ENCODE measurements at regions not wholly inside any gene's neighbourhood (a gene's known extent, or its start where the extent isn't known, plus 50 kb on each side); places are given as distances from the start of the nearest gene placed in this dataset.
"Not testable (repeated sequence)": the region's sequence is repeated elsewhere in the genome, so short reads cannot be mapped to it uniquely, and the experiment has no call there.

DNA sequence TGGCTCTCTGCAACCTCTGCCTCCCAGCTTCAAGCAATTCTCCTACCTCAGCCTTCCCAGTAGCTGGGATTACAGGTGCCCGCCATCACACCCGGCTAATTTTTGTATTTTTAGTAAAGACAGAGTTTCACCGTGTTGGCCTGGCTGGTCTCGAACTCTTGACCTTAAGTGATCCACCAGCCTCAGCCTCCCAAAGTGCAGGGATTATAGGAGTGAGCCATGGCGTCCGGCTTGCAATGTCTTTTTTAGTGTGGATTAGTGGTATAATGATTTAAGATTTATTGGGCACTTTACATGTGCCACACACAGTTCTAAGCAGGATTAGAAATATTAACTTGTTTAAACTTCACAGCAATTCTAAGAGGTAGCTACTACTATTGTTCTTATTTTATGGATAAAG lies 353.6 kb upstream of the C2CD4B start:
- TF ChIP-seq, protein P1, sequence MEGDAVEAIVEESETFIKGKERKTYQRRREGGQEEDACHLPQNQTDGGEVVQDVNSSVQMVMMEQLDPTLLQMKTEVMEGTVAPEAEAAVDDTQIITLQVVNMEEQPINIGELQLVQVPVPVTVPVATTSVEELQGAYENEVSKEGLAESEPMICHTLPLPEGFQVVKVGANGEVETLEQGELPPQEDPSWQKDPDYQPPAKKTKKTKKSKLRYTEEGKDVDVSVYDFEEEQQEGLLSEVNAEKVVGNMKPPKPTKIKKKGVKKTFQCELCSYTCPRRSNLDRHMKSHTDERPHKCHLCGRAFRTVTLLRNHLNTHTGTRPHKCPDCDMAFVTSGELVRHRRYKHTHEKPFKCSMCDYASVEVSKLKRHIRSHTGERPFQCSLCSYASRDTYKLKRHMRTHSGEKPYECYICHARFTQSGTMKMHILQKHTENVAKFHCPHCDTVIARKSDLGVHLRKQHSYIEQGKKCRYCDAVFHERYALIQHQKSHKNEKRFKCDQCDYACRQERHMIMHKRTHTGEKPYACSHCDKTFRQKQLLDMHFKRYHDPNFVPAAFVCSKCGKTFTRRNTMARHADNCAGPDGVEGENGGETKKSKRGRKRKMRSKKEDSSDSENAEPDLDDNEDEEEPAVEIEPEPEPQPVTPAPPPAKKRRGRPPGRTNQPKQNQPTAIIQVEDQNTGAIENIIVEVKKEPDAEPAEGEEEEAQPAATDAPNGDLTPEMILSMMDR (IDR thresholded peaks at IDR 0.05; ENCODE audit: low read length), result not testable (repeated sequence)
- not testable (repeated sequence) for TF ChIP-seq EZH2 (optimal IDR thresholded peaks at IDR 0.05; ENCODE audit: low read depth, low read length); EZH2phosphoT487 (IDR thresholded peaks at IDR 0.05; ENCODE audit: low read length)

Measured in MM.1S (cell line).